HG03135 (cell line): ENCODE measurements at regions not wholly inside any gene's neighbourhood (a gene's known extent, or its start where the extent isn't known, plus 50 kb on each side); places are given as distances from the start of the nearest gene placed in this dataset.

Experiments
- ATAC-seq: cut with Tn5 transposase; IDR thresholded peaks from one replicate; pipeline ENCODE4 v1.9.1; 2021; ENCODE audit warnings: mild to moderate bottlenecking, moderate library complexity; ENCODE audit not compliant: unreplicated experiment

DNA sequence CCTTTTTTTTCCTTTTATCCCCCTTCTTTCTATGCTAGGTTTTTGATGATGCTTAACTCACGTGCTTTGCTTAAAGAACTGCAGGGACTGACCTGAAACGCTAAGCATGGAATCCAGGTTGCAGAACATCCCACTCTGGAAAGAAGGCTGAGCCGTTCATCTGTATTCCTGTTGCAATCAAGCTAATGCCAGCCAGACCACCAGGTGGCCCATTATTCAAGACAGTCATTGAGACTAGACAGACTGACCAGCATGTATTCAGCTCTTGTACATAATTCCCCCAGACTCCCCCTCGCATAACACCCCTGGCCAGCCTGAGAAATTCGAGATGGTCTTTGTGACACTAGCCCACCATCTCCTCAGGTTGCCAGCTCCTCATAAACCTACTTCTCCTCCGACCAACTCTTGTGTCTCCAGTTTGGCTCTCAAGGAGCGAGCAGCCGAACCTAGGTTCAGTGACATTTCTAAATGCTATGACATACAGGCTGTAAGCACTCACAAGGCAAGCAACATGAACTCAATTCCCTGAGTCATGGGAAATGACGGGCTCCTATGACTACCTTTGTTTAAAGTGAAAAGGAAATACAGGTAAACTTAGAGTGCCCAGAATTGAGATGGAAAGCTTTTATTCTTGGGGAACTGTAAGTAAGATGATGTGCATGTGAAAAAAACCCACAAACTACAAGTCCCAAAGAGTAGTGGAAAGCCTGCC, 309.3 kb upstream of the CDYL start:
- no peak for ATAC-seq

DNA sequence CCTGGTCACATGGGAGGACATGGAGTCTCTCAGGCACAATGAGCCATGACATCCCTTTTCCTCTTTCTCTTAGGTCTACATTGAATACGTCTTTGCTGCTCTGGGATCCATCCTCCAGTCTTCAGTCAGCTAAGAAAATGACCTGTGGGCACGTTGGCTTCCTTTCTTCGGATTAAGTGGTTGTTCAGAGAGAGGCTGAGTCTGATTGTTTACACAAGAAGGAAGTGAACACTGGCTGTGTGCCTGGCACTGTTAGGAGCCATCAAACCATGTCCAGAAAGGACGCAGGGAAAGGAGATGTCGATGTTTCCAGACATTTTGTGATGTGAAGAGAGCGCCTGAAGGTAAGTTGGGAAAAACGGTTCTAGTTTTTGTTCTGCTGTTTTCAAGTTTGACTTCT, 309.9 kb upstream of the CDYL start:
- ATAC-seq: no peak

DNA sequence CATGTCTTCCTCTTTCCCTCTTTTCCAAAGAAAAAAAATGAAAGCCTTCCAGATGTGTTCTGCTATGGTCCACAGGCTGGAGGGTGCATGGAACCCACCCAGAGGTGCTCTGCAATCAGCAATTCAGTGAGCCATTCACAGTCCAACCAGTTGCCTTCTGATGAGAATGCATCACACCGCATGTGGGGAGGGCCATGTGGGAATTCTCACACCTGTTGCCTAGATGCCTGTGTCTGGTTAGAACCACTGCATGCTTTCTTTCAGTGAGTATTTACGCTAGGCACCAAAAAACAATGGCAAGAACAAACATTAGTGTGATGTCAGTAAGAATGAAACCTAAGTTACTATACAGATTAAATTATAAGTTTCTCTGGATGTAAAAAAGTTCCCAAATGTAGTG, 311.6 kb upstream of the CDYL start:
- ATAC-seq: no peak

DNA sequence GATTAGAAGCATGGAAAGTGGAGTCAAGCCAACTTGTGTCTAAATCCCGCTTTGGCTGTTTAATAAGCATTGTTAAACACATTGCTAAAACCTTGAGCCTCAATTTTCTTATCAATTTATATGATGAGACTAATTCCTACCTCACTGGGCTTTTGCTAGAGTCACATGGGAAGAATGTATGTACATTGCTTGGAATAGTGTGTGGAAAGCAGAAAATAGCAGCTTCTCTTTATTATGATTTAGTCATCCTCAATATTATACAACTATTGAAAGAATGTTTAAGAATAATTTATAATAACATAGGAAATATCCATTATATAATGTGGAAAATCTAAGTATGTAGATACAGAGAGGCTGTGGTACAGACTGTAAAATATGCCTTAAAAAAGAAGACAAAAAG, 313.0 kb upstream of the CDYL start:
- no peak for ATAC-seq

DNA sequence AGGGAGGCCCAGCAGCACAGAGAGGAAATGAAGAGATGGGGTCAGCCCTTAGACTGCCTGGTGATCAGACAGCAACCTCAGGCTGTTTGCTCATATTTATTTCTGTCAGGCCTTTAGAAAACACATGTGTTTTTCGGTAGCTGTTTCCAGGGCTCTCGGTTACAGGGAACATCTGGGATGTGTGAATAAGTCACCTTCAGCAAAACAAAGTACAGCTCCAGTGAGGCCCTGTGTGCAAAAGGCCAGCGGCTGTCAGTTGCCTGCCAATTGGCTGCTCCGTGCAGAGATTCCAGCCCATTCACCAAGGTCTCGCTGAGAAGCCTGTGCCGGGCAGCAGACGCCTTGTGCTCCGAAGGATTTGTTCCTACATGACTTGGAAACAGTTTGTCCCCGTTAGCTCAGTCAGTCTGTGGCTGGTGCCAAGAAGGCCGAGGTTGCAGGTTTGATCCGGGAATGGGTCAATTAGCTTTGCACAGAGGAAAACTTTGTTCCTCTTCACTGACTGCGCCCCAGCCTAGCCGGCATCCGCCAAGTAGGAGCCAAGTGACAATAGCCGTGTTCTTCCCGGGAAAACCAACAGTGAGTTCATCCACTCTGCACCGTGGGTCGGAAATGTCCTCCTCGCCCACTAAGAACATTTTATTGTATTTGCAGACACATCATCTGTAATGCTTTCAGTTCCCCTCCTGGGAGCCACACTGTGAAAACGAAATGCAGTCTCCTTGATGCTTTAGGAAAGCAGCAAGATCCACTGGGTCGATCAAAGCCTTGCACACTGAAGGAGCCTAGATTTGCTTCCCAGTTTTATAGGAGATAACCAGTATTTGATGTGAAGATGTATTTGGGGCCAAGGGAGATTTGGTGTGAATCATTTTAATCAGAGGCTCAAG, 315.4 kb upstream of the CDYL start:
- ATAC-seq: no peak

DNA sequence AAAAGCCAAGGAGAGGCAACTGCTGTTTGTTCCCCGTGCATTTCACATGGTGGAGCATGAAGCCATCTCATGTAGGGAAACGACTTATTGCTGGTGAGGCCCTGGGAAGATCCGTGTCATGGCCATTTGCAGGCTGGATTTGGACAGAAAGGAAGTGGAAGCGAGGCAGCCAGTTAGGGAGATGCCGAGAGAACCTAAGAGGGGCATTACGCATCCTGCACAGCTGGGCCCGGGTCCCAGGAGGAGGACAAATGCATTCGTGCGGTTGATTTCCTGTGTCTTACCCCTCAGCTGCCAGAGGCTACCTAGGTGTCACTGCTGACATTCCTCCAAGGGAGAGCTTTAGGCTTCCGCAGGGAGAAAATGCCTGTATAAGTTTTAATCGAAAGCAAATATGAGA, 316.2 kb upstream of the CDYL start:
- no peak for ATAC-seq

DNA sequence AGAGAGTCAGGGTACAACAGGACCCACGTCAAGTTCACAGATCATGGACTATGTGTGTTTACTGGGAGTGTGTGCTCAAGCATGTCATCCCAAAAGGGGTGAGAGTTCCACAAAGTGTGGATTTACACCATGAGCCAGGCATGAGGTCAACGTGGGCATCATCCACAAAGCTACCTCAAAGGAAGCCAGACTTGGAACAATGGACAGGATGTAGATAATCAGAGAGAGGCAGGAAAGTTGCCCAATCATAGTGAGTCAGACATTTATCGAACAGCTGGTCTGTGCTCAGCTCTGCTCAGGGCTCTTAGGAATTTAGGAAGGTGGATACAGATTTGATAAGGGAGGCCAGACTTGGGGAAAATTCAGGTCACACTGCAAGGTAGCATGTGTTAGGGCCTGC, 317.2 kb upstream of the CDYL start:
- no peak for ATAC-seq

DNA sequence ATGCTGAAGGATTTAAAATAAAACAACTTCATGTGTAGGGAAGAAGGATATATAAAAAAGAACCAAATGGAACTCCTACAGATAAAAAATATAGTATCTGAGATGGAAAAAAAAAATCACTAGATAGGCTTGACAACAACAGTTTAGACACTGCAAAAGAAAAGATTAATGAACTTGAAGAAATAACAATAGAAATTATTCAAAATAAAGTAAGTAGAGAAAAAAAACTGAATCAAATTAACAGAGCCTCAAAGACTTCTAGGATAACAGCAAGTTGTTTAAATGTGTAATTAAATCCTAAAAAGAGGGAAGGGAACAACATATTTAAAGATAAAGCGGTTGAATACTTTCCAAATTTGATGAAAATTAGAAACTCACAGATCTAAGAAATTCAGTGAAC, 316.3 kb upstream of the ECI2 start:
- no peak for ATAC-seq

DNA sequence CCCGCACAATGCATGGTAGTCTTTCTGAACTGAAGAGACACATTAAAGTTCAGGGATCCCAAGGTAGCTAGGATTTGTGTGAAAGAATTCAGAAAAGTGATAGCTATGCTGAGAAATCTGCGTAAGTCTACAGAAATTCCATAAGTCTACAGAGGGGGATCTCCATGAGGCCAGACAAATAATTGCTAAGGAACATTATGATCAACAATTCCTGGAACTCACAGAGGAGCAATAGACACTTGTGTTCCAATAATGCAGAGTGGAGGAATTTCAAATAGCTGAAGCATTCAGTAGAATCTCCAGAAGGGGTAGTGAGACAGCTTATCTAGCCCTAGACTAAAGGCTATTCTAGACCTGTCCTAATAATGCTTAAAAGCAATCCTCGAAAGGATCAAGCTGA, 315.7 kb upstream of the ECI2 start:
- ATAC-seq: no peak

DNA sequence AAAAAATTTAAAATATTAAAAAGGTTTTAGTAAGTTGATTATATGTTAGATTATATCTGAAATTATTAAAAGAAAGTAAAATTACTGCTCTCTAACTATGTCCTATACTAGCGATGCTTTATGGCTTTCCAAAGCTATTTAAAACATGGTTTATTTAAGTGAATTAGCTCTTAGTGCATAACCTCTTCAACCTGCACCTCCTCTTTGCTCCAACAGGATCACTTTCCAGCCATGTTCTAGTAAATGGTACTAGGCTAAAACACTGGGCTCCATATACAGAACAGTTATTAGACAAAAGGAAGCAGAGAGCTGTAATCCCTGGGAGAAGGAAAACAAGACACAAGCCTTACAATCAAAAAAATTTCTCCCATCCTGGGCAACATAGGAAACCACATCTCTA, 314.9 kb upstream of the ECI2 start:
- no peak for ATAC-seq

DNA sequence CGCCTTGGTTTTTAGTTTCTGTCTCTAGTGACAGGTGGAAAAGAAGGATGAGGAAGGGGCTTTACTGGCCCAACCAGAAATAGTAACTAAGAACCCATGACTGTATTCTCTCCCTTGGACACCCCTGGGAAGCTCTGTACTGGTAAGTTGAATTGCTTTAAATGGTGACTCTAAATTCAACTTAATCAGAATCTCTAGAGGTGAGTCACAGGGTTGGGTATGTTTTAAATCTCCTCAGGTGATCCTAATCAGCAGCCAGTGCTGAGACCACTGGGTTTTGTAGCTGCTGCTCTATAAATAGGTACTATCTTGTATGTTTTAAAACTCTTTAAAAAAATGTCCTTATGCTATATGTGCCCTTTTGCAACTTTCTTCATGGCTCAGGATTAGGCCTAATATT, 314.0 kb upstream of the ECI2 start:
- no peak for ATAC-seq

DNA sequence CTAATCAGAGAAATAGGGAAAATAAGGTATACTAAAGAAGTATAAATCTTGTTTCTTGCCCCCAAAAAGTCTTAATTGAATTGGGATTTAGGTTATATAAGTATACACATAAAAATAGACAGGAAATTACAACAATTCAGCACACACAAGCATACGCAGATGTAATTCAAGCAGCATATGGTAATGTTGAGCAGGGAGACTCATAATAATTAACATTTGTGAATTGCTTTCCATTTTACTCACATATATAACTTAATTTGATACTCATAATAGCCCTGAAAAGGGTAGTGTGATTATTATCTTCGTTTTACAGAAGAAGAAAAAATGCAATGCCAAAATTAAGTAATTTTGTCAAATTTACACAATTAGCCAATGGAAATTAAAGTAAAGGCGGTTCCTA, 313.5 kb upstream of the ECI2 start:
- ATAC-seq: no peak

DNA sequence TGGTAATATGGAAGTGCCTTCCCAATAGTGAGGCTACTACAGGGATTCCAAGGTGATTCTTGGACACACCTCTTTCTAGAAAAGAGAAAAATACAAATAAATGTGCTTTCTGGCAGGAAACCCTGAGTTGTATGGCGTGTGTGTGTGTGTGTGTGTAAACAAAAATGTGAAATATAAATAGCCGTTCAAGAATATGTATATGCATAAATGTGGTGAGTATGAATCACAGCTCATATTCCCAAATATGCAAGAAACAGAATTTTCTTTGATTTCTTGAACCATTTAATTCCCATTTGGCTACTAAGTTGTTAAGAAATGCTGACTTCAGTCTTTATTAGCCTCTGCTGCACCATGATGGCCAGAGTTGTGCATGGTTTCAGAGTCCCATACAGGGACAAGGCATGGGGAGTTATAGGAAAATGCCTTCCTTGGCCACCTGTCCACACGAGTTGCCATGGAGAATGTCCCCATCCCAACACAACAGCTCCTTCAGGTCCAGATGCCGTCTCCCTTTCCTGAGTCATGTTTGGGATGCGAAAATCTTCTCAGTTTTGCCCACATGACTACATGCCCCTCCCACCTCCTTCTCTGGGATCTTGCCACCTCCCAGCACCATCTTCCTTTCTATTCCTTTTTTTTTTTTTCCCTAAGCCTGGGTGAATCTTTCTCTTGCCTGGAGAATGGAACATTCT, 312.4 kb upstream of the ECI2 start:
- no peak for ATAC-seq

DNA sequence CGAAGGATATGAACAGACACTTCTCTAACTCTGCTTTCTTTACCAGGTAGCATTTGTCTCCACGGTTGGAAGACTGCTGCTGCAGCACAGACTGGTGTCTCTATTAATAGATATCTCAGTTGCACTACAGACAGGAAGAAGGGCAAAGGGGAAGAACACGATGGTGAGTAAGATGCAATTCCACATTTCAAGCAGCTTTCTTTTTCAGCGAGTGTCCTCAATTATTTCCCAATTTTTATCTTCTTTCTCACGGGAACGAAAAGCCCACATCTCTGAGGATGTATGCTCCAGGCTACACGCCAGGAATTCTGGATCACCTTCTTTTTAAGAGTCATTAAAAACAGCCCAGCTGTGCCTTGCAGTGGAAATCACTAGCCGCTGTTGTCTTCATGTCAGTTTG, 311.6 kb upstream of the ECI2 start:
- ATAC-seq: no peak

DNA sequence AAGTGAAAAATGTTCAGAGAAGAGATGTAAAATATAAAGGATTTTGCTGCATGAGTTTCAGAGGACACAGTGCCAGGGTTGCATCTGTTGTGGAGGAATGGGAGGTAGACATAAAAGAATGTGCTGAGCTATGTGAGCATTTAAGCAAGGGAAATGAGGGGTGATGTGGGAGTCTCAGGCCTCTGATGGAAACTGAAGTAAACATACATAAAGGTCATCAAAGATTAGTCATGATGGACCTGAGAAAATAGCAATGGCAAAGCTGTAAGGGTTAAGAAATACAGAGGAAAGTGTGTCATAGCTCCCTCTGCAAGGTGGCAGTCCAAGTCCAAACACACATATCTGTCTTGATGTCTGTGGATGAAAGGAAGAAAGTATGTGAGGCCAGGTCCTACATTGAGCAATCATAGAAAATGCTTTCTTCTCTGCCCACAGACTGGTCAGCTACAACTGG, 306.6 kb upstream of the ECI2 start:
- ATAC-seq: no peak

DNA sequence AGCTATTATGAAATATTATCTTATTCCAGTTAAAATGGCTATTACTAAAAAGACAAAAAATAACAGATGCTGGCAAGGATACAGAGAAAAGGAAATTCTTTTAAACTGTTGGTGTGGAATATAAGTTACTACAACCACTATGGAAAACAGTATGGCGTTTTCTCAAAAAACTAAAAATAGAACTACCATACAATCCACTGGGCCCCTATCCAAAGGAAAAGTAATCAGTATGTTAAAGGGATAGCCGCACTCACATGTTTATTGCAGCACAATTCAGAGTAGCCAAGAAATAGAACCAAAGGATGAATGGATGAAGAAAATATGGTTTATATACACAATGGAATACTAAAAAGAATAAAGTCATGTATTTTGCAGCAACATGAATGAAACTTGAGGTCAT, 303.8 kb upstream of the ECI2 start:
- ATAC-seq: no peak

DNA sequence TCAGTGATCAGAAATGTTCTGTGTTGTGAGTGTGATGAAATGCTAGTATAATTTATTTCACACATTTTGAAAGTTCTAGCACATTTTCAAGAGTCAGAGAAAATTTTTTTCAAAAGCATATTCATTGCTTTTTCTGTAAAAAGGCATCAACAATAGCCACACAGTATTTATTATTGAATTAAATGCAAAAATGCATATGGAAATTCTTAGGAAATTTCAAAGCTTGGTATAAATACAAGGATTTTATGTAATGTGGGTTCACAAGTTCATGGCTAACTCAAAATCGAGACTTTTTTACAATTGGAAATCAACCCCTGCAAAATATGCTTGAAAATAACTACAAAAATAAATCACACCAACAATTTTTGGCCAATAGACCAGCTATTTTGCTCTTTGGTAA, 302.0 kb upstream of the ECI2 start:
- ATAC-seq: no peak

DNA sequence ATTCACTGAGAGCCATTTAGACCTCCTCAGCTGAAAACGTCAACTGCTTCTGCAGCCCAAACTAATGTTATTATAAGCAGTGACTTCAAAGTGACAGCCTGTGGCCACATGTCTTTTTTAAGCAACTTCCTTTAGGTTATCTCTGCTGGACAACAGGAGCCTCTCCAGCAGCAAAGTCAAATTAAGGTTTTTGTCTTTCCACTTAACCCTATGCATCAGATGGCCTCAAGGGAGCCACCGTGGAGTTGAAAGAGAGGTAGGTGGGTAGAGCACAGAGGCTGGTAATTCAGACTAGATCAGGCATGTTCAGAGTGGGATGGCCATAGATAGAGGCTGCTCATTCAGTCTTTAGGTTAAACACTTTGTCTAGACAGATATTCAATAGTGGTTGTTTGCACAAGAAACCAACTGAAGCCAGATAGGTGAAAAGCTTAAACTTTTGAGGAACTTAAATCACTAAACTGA, 300.6 kb upstream of the ECI2 start:
- ATAC-seq: no peak

DNA sequence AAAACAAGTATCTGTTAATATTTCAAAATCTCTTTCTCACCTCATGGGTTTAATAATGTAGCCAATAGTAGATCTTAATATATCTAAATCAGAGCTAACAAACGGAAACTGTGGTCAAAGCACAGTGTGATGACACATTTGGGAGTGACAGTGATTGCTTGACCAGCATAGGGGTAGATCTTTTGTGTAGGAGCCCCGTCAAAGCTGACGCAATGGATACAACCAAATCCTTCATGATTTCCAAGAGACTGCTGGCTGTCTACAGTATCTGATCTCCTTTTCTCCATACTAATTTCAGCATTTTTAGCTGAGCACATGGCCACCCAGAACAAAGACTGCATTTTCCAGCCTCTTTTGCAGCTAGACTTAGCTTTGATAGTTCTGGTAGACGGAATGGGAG, 299.3 kb upstream of the ECI2 start:
- ATAC-seq: no peak

DNA sequence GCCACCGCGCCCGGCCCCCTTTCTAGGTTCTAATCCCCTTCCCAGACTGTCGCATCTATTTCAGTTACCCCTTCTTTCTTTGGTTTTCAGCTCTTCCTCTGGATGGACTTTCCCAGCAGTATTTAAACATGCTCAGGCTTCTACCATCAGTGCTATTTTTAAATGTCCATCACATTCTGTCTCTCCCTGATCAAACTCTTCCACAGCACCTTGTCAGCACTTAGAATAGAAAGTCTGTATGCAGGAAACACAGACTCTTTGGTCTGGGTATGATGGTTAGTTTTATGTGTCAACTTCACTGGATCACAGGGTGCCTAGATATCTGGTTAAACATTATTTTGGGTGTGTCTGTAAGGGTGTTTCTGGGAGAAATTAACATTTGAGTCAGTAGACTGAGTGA, 297.8 kb upstream of the ECI2 start:
- ATAC-seq: no peak

DNA sequence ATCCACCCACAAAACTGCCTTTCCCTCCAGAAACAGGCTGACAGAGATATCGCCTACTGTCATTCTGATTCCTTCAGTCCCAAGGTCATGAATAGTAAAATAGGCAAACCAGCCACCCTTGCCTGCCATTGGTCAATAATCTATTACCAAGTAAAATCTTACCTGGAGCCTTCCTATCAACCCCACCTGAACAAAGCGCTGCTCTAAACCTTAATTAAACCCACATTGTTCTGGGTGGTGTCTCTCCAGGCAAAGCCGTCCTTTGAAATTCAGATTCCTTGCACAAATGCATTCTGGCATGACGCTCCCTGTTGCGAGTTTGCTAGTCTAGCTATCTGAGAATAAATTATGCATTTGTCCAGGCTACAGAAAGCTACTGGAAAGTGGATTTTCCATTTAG, 291.6 kb upstream of the ECI2 start:
- no peak for ATAC-seq

DNA sequence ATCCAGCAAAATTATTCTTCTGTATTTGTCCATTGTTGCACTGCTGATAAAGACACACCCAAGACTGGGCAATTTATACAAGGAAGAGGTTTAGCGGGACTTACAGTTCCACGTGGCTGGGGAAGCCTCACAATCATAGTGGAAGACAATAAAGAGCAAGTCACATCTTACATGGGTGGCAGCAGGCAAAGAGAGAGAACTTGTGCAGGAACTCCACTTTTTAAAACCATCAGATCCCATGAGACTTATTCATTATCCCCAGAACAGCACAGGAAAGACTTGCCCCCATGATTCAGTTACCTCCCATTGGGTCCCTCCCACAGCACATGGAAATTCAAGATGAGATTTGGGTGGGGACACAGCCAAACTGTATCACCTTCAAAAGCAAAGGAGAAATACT, 286.5 kb upstream of the ECI2 start:
- ATAC-seq: no peak
